GOT3 (cell line): ENCODE measurements at regions not wholly inside any gene's neighbourhood (a gene's known extent, or its start where the extent isn't known, plus 50 kb on each side); places are given as distances from the start of the nearest gene placed in this dataset.
"Not testable (repeated sequence)": the region's sequence is repeated elsewhere in the genome, so short reads cannot be mapped to it uniquely, and the experiment has no call there.

Experiments
- DNase-seq: peaks from one replicate; lab custom pipeline; 2025; ENCODE audit warnings: mixed read lengths; lab: John Stamatoyannopoulos, UW

DNA sequence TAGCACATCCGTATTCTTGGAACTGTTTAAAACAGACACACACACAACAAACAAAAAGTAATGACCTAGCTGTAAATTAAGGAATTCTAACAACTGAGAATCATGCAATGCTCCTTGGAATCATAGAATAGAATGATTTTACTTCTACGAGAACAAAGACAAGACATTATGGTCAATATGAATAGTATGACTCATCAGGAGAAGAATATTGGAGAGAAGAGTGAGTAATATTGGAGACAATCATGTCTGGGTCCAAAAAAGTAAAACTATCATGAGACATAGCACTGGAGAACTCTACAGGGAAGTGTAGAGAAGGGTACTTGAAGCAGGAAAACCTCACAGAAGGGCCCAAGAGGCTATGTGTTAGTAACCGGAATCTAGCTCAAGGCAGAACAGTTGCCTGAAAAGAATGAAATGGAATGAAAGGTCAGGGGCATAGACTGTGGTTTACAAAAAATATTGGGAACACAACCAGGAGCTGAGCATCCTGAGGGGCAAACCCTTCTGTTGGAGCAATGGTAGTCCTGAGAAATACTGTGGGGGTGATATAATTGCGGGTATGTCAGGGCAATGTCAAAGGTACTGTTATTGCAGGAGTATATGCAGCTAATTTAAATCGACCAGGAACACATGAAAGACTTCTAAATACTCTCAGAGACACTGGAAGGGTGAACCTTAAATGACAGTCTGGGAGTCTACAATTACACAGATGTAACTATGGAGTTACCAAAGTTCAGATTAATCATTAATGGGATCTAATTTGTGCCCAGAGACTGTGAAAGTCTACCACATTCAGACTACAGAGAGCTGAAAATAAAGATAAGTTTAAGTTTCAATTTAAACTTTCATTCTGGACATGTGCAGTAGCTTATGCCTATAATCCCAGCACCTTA is 201.2 kb downstream of the BCHE start:
- DNase-seq = no peak

DNA sequence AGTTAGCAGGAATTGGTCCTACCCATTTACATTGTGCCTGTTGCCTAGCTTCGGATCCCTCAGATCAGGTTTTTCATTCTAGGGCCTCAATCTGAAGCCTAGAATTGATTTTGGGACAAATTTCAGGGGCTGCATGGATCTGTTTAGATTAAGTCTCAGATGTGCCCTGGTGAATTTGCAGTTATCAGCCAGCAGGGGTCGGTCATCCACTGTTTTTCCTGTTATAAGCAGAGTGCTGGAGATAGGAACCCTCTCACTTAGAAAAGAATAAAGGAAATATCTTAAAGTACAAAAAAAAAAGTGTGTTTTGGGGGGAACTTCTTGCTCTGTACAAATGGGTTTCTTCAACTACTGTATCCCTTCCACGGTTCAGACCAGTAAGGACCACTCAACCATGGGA is 212.5 kb downstream of the BCHE start:
- DNase-seq = no peak

DNA sequence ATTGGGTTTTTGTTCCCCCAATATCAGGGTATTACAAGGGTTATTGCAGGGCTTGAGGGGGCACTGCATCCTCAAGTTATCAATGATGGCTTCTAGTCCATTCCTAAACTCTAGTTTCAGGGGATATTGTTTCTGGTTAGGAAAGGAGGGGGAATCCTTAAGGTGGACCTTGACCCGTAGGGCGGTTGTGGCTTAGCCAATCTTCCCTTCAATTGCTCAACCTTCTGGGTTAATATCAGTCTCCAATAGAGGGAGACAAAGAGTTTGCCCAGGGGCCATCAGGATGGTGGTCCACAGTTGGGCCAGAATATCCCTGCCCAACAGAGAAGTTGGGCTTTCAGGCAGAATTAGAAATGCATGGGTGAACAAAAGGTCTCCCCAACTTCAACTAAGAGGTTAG is 214.9 kb downstream of the BCHE start:
- DNase-seq = no peak

DNA sequence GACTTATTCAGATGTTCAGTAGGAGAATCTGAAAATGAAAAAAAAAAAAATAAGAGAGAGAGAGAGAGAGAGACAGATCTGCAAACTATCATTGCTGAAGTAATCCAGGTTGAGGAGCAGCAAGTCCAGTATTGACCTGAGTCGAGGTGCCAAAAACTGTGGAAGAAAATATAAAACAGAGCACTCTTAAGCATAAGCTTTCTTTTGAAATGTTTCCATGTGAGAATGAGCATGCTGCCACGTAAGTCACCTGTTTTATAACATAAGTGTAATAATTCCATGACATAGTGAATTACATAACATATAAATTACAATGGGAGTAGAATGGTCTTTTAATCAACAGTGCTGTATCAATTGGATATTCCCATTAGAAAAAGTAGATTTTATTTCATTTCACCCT is 218.2 kb downstream of the BCHE start:
- DNase-seq = no peak

DNA sequence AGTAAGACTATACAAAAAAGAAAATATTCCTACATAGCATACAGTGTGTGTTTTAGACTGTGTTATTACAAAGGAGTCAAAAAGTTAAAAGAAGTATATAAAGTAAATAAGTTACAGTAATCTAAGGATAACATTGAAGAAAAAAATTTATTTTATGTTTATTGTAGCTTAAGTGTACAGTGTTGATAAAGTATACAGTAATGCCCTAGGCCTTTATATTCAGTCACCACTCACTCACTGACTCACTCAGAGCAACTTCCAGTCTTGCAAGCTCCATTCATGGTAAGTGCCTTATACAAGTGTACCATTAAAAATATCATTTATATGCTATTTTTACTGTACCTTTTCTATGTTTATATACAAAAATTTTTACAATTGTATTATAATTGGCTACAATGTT is 220.1 kb downstream of the BCHE start:
- no peak for DNase-seq

DNA sequence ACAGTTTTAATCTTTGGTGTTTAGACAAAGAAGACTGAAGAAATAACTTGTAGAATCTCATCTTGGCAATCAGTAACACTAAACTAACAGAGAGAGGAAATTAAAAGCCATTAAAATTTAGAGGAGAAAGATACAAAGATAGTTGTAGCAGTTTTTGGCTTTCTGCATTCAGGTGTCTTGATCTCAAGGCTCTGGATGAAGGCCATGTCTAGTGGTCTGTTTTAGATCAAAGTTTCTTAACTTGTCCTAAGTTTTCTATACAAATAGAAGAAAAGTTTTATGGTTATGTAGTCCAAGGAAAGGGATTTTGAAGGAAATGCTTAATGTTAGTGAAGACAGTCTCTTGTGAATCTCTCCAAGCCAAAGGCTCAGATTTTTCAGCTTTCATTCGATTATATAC is 222.9 kb downstream of the BCHE start:
- DNase-seq = no peak

DNA sequence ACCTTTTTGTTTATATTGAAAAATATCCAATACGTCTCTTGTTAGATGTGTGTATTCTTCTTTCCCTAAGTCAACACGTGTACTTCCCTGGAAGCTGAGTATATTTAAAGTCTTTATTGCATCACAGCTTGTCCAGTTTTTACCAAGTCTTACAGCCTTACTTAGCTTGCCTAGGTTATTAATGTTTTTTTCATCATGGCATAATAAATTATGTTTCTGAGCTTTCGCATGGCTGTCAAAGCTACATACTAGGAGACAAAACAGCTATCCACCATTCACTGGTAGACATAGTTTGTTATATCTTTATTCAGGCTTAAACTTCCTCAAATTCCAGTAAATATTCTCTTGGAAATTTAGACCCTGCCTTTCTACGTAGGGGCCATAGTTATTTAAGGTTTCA is 224.2 kb downstream of the BCHE start:
- no peak for DNase-seq

DNA sequence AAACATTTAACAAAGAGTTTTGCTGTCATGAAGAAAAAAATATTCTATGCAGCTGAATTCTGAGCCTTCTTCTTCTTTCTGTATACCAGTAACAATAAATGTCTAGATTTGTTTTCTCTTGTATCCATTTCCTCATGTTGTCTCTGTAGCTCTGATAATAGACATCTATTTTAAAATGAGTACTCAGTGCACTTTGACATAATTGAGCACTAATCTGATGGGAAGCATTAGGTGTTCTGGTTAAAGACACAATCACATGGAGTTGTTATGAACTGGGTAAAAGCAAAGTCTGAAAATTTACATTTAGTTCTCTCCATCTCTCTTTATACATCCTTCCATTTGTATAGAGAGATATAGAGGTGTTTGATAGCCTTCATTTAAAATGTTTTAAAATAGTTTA is 230.0 kb downstream of the BCHE start:
- no peak for DNase-seq

DNA sequence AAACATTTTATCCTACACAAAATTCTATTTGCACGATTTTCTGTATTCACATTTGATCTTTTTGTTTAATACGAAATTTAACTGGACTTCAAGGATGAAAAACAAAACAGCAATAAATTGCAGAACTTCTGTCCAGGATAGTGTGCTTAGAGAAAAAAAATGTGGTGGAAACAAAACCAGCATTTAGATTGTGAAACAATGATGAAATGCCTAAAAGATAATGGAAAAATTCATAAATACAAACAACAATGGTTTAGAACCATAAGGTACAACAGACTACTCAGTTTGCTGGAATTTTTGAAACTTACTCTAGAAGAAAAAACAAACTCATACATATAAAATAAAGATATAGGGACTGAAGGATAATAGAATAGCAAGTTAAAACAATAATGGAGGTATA is 234.0 kb downstream of the BCHE start:
- DNase-seq = no peak

DNA sequence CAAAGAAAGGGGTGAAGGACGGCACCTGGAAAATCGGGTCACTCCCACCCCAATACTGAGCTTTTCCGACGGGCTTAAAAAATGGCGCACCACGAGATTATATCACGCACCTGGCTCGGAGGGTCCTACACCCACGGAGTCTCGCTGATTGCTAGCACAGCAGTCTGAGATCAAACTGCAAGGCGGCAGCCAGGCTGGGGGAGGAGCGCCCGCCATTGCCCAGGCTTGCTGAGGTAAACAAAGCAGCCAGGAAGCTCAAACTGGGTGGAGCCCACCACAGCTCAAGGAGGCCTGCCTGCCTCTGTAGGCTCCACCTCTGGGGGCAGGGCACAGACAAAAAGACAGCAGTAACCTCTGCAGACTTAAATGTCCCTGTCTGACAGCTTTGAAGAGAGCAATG is 264.7 kb downstream of the BCHE start:
- DNase-seq = not testable (repeated sequence)

DNA sequence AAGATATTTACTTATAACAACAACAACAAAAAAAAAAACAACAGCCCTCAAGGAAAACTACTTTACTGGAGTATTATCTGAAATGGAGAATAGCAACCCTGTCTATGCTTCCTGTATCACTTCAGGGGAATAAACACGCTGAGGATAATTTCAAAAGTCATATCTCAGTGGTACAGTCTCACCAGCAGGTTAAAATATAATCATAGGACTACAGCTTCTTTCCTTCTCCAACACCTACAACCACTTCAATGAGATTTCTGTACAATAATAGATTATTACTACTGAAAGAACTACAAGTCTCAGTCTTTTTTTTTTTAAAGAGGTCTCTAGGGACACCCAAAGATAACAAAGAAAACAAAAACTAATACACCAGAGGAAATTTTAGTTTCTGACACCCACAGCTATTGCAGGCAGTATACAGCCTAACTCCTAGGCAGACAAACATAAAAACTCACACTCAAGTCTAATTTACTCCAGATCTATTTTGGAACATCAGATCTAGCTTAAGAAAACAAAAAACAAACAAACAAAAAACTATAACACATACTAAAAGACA is 268.2 kb downstream of the BCHE start:
- no peak for DNase-seq

DNA sequence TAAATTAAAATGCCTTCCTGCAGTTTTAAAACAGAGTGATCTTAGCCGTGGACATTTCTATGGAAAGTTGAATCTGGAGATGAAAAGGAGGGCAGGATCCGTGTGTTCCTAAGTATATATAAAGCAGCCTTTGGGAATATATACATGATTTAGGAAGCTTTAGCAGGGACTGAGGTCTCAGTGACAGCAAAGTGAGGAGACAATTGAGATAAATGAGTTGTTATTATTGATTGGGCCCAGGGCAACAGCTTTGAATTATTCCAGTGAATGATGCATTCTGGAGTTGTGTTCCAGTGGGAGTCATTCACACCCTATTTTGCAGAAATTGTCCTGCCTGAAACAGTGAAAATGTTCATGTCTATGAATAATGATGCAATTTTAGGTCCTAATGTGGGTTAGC is 281.4 kb downstream of the BCHE start:
- no peak for DNase-seq

DNA sequence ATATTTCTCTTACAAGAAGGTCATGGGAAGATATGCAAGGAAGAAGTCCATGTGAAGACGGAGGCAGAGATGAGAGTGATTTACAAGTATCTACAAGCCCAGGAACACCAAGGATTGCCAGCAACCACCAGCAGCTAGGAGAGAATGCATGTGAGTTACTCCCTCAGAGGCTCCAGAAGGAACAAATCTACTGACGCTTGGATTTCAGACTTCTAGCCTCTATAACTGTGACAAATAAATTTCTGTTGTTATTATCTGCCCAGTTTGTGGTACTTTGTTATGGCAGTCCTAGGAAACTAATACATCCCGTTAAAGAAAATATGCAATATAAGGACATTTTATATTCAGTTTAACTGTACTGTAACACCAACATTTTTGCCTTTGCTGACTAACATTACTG is 283.9 kb downstream of the BCHE start:
- DNase-seq = no peak

DNA sequence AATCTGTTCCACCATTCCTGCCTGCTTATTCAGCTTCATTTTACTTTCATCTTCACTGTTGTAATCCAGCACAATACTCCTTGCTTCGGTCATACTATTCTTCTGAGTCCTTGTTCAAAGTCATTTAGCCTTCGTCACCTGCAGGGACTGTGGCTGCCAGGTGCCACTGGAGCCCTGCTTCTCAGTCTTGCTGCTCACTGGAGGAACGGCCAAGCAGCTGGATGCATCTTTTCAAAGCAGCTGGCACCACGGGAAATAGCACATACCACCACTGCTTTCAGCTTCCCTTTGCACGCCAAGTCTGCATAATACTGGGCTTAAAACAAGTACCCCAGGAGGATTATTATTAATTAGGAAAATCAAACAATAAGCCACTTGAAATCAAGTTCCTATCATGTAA is 287.6 kb downstream of the BCHE start:
- no peak for DNase-seq

DNA sequence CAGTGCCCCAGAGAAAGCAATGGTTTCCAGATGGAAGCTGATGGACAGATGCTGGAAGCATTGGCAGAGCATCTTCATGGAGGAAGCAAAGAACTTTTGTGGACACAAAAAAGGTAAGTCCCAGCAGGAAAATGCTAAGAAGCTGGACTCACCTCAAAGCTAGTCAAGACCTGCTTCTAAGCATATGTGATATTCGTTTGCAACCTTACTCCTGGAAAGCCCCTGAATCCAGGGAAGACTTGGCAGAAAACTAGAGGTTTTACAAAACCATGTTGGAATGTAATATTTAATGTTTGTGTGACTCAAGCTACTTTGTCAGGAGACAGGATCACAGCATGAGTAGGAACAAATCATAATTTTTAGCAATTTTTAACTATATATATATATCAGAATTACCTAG is 288.2 kb downstream of the BCHE start:
- no peak for DNase-seq

DNA sequence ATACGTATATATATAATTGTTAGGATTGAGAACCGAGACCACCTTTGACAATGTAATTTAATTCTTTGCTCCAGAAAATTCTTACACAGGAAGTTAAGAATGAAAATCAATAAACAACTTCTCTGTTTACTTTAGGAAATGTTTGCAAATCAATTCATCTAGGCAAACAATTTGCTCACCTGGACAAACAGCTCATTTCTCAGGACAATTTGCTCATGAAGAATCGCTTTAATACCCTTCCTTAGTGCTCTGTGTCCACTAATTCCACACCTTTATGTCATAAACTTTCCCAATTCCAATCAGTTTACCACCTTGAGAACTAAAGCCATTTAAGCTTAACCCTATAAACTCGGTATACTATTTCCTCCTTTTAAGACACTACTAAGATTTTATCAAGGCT is 292.2 kb downstream of the BCHE start:
- DNase-seq = no peak

DNA sequence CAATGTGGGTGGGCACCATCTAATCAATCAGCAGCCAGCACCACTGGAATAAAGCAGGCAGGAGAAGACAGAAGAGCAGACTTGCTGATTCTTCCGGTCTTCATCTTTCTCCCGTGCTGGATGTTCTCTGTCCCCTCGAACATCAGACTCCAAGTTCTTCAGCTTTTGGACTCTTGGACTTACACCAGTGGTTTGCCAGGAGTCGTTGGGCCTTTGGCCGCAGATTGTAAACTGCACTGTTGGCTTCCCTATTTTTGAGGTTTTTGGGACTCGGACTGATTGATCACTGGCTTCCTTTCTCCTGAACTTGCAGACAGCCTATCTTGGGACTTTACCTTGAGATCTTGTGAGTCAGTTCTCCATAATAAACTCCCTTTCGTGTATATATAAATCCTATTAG is 292.8 kb downstream of the BCHE start:
- DNase-seq = no peak

DNA sequence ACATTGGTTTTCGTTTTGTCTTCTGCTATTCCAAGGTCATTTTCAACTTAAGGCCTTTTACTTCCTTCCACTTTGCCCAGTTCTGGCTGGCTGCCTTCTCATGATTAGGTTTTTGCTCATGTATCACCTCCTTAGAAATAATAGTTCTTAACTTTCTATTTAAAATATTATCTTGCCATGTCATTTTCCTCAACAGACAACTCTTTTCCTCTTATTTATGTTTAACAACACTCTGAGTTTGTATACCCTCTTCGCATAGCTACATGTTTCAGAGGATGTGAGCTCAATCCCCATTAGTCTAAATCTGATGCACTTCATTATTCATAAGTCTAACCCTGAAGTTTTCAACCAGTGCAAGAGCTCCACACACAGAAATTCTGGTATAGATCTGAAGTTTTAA is 299.1 kb downstream of the BCHE start:
- DNase-seq = no peak

DNA sequence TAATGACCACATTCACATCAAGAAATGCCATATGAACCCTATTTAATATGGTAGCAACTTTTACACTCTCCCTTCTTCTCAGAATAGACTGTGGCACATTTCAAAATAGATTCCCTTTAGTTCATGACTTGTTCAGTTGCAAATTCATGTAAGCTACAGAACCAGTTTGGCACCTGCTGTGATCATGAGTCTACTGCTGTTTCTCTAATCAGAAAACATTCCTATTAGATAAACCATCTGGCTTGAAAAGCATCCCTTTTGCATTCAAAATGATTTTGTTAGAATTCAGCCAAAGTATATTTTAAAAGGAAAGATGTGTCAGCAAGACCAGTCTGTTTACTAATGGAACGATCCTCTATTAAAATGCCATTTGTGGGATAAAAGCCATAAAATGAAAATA is 304.4 kb downstream of the BCHE start:
- DNase-seq = no peak

DNA sequence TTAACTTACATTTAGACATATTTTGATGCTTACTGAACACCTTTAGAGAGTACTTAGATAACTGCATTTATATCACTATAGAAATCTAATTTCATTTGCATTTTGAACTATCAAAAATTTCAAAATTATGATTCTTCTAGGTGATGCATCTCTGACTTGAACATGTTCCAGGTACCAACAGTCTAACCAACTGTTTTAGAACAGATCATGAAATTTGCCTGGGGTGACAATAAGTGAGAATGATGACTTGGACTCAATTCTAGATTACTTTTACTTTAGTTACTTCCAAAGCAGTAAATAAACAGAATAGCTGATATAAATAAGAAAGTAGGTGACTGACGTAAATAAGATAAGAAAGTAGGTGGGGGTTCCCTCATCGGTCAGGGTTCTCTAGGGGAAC is 307.8 kb downstream of the BCHE start:
- no peak for DNase-seq

DNA sequence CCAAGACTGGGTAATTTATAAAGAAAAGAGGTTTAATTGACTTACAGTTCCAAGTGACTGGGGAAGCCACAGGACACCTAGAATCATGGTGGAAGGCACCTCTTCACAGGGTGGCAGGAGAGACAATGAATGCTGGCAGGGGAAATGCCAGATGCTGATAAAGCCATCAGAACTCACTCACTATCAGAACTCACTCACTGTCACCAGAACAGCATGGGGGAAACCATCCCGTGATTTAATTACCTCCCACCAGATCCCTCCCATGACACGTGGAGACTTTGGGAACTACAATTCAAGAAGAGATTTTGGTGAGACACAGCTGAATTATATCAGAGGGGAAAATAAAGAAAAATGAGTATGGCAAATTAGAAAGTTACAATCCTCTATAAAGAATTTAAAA is 310.9 kb downstream of the BCHE start:
- no peak for DNase-seq

DNA sequence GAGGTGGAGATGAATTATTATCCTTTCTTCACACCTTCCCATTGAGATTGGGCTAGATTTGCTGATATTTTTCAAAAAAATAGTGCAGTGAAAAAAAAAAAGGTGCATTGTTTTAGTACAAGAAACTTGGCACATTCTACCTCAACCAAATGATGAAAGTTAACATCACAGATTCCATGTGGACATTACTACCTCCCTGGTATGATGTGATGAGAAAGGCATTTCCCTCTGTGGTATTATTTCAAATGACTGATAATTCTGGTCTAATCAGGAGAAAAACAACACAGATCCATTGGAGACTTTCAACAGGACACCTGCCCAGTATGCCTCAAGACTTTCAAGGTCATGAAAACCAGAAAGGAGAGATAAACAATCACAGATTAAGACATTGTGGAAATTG is 313.4 kb downstream of the BCHE start:
- no peak for DNase-seq

DNA sequence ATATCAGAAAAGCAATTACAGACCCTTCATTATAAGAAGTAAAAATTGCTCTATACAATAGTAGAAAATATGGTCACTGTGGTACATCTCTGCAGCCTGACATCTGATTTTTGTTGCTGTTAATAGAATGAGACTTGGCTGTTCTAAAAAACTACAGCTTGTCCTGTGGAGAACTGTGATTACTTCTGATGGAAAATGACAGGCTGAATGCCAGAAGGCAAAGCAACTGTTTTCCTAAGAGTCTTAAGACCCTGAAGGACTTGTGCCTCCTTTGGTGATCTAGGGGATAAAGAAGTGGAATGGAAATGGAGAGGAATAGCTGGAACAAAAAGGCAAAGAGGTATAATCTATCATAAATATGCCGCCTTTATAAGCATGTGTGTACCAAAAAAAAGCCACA is 314.8 kb downstream of the BCHE start:
- DNase-seq = no peak
